ENCODE measurements at regions not wholly inside any gene's neighbourhood (a gene's known extent, or its start where the extent isn't known, plus 50 kb on each side); places are given as distances from the start of the nearest gene placed in this dataset.

DNA sequence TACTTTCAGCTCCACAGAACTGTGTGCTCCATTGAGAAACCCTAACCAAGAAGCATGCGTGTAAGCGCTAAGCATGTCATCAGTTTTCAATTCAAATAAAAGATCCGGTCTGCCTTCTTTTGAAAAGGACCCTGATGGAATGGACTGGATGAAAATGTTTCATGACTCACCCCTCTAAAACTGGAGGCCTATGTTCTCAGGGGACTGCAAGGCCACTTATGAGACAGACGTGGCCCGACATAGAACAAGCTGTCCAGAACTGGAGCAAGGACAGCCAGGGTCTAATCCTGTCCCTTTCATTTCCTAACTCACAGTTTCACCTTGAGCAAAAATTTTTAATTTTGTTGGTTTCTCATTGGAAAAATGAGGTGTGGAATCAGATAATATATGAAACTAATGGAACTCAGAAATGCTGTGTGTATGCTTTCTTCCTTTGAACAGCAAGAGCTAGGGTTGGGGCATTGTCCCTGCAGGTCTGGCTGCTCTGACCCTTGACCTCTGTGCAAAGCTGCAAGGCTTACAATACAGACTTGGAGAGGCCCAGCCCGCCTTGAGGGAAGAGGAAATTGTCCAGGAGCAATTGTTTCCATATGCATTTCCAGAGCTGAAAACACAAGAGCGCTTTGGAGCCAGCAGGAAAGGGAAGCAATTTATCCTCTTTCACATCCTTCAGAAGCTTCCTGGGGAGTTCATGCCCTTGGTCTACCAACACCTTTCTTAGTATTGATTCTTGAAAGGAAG, 553.4 kb upstream of the KLF12 start:
- intact Hi-C loops (cut with DNase I) = no loop called here
- TF ChIP-seq POLR2A (IDR thresholded peaks at IDR 0.05) (no peak), EP300 (IDR thresholded peaks at IDR 0.05) (no peak)
- TF ChIP-seq, protein P1, sequence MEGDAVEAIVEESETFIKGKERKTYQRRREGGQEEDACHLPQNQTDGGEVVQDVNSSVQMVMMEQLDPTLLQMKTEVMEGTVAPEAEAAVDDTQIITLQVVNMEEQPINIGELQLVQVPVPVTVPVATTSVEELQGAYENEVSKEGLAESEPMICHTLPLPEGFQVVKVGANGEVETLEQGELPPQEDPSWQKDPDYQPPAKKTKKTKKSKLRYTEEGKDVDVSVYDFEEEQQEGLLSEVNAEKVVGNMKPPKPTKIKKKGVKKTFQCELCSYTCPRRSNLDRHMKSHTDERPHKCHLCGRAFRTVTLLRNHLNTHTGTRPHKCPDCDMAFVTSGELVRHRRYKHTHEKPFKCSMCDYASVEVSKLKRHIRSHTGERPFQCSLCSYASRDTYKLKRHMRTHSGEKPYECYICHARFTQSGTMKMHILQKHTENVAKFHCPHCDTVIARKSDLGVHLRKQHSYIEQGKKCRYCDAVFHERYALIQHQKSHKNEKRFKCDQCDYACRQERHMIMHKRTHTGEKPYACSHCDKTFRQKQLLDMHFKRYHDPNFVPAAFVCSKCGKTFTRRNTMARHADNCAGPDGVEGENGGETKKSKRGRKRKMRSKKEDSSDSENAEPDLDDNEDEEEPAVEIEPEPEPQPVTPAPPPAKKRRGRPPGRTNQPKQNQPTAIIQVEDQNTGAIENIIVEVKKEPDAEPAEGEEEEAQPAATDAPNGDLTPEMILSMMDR (IDR thresholded peaks at IDR 0.05) = no peak
- Histone ChIP-seq H3K4me3 (no peak overlapping the region), H3K27me3 (no peaks in the 10 kb centered on the region), H3K4me1 (ENCODE audit: insufficient read depth) (no peaks in the 10 kb centered on the region), H3K27ac (no peak overlapping the region), H3K36me3 (no peaks in the 10 kb centered on the region), H3K9me3 (no peaks in the 10 kb centered on the region)
- DNase-seq = no peak
- WGBS, 3 donors = 84 to 89% (median 85%) methylated on average over 7 of the region's 7 CpGs

DNA sequence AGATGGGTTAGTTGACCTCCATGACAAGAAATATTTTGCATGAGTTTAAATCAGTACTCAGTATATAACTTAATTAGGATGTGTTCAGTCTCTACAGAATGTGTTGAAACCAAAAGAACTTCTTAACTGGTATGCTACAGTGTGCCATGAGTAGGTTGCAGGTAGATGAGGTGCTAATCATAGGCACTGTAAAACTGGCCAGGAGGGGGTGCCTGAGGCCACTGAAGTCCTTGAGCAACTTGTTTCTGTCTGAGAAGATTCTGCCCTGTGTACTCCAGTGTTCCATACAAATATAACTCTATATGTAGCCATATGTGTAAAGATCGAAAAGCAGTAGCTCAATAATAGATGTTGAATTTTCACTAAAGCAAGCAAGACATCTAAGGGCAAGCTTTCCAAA, 549.2 kb upstream of the KLF12 start:
- no peak overlapping the region for H3K4me3 ChIP-seq
- no peaks in the 10 kb centered on the region for H3K4me1 ChIP-seq (ENCODE audit: insufficient read depth)
- no peaks in the 10 kb centered on the region for H3K36me3 ChIP-seq
- intact Hi-C loops (cut with DNase I) = no loop called here
- H3K27me3 ChIP-seq = no peaks in the 10 kb centered on the region
- H3K9me3 ChIP-seq = no peaks in the 10 kb centered on the region
- DNase-seq = no peak
- no peak overlapping the region for H3K27ac ChIP-seq
- 93 to 100% (median 97%) methylated on average over 1 of the region's 1 CpG for whole genome bisulfite sequencing, 3 donors
- no peak for TF ChIP-seq EP300 (IDR thresholded peaks at IDR 0.05)
- no peak for TF ChIP-seq POLR2A (IDR thresholded peaks at IDR 0.05)
- TF ChIP-seq, protein P1 (IDR thresholded peaks at IDR 0.05) = no peak

DNA sequence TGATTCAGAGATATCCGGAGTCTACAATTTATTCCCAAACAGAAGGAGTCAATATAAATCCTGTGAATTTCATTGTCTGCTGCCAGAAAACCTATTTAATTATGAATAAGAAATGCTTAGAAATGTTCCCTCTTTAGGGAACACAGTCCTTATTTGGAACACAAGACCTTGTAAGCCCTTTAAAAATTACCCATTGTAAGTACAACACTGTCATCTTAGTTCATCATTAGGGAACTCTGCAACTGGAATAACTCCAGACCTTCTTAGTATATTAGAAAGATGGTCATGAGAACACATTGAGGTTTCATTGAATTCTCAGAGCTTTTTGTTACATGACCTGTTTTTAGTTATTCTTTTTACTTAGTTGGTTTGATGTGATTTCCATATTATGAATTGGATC, 548.5 kb upstream of the KLF12 start:
- WGBS, 3 donors = 80 to 95% (median 85%) methylated on average over 1 of the region's 1 CpG
- H3K27me3 ChIP-seq = no peaks in the 10 kb centered on the region
- no peaks in the 10 kb centered on the region for H3K4me1 ChIP-seq (ENCODE audit: insufficient read depth)
- no peaks in the 10 kb centered on the region for H3K9me3 ChIP-seq
- intact Hi-C loops (cut with DNase I) = no loop called here
- no peak for TF ChIP-seq POLR2A (IDR thresholded peaks at IDR 0.05)
- no peak for TF ChIP-seq EP300 (IDR thresholded peaks at IDR 0.05)
- TF ChIP-seq, protein P1 (IDR thresholded peaks at IDR 0.05) = no peak
- no peaks in the 10 kb centered on the region for H3K36me3 ChIP-seq
- no peak overlapping the region for H3K27ac ChIP-seq
- no peak overlapping the region for H3K4me3 ChIP-seq
- DNase-seq = no peak

- H3K4me3 ChIP-seq = no peak overlapping the region
- no peaks in the 10 kb centered on the region for H3K27me3 ChIP-seq
- no peaks in the 10 kb centered on the region for H3K9me3 ChIP-seq
- TF ChIP-seq EP300 (IDR thresholded peaks at IDR 0.05) = no peak
- TF ChIP-seq, protein P1 (IDR thresholded peaks at IDR 0.05) = no peak
- no peak for TF ChIP-seq POLR2A (IDR thresholded peaks at IDR 0.05)
- H3K4me1 ChIP-seq (ENCODE audit: insufficient read depth) = no peaks in the 10 kb centered on the region
- no peaks in the 10 kb centered on the region for H3K36me3 ChIP-seq
- intact Hi-C loops (cut with DNase I) = no loop called here
- no peak overlapping the region for H3K27ac ChIP-seq
- 61 to 93% (median 77%) methylated on average over 3 of the region's 3 CpGs for WGBS, 3 donors
- no peak for DNase-seq
Measured at GRCh38 chr13:74681891-74682290, 547.7 kb upstream of the KLF12 start.

Measured in ovary (tissue), 7 donors.